NCI-H1930 (cell line): ENCODE measurements at regions not wholly inside any gene's neighbourhood (a gene's known extent, or its start where the extent isn't known, plus 50 kb on each side); places are given as distances from the start of the nearest gene placed in this dataset.
A peak's percentile ranks its signal among the peaks of the same experiment; 100 is the strongest.

Experiments used
- DNase-seq, 2 experiments: peaks; one replicate each; lab custom pipeline; 2025; lab: John Stamatoyannopoulos, UW

DNA sequence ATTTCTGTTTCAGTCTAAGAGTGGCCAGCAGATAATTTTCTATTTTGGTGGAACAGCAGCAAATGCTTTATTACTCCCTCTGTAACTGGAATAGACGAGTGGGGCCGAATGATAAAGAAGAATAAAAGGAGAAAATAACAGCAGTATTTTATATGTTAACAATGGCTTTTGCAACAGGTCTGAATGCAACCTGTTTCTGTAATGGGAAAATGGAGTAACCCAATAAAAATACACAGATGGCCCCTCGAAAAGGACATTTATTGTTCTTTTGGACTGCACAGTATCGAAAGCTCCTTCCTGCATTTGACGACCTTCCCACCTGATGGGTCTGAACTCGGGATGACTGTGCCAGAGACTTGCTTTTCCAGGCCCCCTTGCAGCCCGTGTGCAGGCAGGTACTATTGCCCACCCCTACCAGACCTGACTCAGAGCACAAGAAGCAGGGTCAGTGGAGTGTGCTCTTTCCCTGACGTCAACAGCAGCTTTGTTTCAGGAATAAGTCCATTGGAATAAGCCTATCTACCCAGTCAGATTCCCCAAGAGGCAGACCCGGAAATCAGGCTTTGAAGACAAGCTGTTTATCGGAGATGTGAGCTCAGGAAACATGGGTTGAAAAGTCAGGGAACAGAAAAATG lies 306.5 kb upstream of the NEBL start:
- no peak for DNase-seq

DNA sequence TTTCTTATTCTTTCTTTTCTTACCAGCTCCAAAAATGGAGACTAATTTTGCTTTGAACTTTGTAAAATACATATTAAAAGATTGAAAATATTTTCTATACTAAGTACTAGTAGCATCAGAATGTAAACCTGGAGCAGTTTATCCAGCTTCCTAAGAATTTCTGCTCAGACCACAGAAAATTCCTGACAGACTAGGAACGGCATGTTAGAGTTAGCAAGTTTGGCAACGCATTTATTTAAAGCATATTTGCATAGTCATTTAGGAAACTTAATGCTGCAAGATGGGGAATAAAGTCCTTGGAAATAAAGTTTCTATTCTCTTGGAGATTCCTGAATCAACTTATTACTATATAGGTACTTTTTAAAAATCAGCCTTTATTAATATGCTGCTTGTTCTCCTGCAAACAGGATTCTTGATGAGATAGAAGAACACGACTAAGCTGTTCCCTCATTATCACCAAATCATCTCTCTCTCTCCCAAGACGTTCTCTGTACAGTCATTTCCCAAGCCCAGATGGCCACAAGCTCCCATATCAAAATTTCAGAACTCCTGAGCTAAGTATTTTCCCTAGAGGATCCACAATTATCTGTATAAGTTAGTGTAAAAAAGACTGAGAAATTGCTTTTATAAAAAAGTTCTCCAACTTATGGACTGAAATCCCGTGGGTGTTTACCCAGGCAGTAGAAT lies 305.8 kb upstream of the NEBL start:
- DNase-seq, result no peak

DNA sequence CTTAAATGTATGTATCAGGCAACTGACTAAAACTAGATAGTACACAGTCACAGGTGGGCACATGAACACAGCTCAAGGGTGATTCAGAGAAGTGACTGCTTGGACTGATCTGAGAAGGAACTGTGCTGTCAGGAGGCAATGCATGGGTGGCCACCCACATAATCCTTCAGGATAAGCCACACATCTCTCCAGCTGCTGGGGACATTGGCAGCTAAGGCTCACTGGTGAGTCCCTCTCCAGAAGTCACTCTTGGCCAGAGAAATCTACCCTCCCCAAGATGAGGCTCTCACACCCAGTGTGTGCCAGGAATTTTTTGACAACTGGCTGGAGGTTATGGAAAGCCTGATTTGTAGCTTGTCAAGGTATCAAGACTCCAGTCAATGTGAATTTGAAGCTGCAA lies 302.4 kb upstream of the NEBL start:
- DNase-seq, result no peak

DNA sequence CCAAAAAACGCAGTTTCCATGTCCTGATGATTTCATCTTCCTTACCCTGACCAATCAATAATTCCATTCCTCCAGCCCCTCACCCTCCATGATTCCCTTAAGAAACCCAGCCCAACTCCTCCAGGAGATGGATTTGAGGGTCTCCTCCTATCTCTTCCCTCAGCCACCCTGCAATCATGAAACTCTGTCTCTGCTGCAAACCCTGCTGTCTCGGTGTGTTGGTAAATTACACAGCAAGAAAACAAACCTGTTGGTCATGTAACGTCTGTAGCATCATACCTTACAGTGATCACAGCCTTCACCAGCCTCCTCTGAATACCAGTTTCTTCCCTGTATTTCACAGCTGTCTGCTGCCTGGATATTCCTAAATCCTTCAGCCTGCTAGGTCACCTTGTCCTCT lies 300.7 kb upstream of the NEBL start:
- no peak for DNase-seq

DNA sequence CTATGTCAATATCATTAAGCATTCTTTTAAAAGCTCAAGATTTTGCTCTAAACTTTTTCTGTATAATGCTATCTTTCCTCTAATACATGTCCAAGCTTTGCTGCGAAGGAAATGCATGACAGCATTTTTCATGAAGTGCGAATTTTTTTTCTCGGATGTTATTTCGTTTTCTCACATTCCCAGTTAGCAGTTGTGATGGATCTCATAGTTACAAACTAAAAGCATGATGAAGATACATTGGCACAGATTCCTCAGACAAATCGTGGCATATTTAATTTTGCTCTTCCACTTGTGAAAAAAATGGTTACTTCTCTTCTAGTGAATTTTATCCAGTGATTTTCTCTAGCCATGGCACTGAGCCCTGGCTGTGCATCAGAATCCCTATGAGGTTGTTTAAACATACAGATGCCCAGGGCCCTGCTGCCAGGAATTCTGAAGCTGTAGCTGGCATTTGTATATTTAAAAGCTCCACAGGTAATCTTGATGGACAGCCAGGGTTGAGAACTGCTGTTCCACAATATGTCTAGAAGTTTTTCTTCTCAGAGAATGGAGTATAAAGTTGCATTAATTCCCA lies 299.8 kb upstream of the NEBL start:
- DNase-seq, result no peak

DNA sequence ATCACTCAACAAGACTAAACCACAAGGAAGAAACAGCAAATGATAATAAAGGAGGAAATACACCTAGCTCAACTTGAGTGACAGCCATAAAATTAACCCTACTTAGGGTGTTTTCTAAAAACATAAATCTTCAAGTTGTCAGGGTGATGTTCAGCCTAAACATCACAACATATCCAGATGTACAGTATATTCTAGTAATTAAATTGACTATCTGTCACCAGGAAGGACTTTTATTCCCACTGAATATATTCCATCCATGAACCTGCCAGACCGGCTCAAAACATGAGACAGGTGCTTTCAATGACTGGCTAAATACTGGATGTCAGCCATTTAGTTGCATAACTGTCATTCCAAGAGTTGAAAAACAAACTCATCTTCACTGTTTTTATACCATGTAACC lies 298.1 kb upstream of the NEBL start:
- no peak for DNase-seq

DNA sequence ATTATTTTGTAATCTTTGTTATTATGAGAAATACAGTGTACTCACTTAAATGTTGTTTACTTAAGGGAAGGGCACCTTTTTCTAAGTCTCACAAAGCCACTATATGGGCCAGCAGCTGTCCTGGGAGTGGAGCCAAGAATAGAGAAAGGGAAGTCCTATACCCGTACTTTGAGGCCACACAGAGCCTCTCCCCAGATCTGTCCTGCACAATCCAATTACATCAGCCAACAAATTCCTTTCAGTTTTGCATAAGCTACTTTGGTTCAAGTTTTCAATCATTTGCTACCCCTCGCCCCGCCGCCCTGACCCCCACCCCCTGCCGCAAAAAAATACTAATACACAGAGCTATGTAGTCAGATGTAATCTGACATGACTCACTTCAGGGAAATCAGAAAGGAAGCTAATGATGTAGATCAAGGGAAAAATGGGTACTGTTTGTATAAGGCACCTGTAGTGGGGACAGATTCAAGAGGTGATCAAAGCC lies 297.4 kb upstream of the NEBL start:
- DNase-seq, result no peak

DNA sequence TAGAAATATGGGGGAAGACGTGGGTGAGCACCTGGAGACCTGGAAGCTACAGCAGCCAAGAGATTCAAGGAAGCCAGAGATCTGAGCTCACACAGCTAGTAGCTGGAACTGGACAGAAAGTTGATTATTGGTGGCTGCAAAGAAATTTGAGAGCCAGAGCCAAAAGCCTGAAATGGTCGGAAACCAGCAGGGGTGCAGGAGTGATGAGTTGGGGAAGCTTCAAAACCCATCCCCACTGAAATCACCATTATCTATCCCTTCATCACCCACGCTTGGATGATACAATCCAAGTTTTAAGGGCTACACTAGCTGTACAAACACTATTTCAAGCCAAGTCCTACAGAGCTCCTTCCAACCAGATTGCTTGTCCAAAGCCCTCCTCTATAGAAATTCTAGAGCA lies 296.1 kb upstream of the NEBL start:
- no peak for DNase-seq

DNA sequence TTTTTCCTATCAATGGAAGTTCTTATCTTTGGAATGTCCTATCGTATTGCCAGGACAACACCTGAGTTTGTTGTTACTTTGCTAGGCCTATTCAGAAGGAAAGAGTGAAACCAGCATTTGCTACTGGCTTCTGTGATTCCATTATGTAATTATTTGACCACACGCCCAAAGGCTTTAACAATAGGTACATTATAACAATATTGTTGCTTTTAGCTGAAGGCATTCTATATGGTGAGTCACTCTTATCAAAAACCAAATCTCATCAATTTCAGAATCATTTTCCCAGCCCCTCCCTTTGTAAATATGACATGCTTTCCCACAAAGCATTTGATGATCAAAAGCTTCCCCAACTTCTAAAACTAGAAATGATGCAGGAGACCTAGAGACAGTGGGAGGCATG lies 294.4 kb upstream of the NEBL start:
- DNase-seq, result no peak

DNA sequence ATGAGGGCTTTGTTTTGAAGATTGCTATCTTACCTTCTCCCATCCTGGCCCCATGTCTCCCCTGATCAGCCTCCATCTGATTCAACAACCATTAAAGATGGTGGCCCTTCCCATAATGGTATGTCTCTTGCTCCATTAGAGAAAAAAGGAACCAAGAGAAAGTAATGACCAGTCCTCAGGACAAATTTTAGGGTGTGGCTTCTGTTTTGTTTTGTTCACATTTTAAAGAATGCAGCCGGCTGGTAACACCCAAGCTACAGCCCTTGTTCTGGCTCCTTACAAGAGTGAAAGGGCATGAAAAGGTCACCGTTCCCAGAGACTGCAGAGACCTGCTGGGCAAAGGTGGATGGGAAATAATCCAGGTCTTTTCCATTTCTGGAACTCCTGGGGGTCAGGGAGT lies 287.9 kb upstream of the NEBL start:
- no peak for DNase-seq

DNA sequence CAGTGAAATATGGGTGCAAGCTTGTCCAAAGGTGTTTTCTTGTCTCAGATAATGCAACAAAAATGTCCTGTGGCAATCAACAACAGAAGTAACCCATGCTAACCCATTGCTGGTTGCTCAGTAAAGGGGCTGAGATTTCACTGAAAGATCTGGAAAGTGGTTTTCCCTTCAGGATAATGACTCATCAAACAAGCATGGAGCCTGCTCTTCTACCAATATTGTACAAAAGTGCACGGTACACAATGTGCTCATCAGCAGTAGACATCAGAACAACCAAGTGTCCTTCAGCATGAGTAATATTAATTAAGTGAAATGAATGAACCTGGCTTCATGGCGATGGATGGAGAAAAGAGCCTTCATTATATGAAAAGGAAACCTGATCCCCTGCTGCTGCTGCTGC lies 287.1 kb upstream of the NEBL start:
- DNase-seq, result peak in 1 of 2 experiments; percentile 13

DNA sequence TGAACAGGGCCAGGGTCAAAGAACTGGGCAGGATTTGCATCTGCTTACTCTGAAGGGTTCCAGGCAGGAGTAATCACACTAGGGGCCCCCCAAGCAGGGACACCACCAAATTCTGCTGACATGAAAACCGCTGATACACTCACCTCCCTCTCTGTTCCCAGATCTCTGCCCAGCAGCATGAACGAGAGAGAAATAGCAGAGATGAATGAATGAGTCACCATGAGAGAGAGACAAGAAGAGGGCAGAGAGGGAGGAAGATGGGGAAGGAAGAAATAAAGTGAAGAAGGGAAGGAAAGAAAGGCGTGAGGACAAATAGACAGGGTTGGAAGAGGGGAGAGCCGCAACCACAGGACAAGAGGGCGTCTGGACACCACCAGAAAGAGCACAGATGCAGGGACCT lies 285.9 kb upstream of the NEBL start:
- DNase-seq, result no peak

DNA sequence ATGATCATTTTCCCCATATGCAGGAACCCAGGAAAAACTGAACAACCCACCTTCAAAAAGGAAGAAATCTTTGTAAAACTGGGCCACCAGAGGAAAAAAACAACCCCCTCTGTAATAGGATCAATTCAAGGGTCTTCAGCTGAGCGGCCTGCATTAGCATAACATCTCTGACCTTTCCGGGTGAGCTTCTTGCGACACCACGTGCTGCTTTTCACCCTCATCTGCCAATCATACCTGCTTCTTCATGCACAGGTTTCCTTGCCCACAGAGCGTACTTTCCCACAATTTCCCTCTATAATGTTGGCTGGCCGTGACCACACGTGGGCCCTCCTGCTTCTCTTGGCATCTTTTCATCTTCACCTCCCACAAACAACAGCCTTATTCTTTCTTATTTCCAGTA lies 284.3 kb upstream of the NEBL start:
- no peak for DNase-seq

DNA sequence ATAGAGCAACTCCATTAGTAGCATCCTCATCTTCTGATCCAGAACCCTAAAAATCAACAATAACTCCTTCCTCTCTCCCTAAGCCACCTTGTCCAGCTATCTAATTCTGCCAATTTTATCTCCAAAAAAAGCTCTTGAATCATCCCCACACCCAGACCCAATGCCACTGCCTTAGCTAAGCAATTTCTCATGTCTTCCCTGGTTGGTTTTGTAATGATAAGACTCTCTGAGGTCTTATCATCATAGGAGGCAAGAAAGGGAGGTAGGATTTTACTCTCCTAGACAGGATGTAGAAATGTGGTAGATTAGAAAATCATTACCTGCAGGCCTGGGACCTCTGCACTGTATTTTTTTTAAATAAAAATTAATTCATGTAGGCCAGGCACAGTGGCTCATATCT lies 283.5 kb upstream of the NEBL start:
- DNase-seq, result no peak

DNA sequence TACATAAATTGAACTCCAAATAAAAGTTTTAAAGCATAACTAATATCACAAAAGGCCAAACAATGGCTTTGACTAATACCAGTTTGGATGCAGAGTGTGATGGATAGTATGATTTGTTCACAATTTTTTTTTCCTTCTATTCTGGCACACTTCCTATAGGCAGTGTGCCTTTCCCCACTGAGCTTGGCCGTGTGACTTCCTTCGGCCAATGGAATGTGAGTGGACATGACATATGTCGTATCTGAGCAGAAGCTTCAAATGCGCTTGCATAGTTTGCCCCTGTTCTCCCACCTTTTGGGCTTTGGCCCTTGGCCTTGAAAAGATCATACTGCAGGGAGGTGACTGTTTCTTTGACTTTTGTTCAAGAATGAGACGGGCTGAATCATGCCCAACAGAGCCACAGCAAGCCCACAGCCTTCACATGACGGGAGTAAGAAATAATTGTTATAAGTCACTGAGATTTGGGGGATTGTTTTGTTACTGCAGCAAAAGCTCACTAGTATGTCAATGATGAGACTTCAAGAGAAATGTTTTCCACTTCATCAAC lies 279.9 kb upstream of the NEBL start:
- no peak for DNase-seq

DNA sequence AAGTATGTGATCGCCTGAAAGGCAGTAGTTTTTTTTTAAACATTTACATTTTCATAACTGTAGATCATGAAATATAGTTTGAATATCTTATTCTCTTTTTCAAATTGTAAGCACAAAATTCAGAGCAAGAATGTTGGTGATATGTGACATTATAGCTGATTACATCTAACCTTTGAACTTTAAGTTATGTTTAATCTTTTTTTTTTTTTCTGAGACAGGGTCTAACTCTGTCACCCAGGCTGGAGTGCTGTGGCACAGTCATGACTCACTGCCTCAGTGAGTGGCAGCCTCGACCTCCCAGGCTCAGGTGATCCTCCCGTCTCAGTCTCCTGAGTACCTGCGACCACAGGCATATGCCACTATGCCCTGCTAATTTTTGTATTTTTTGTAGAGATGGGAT lies 278.7 kb upstream of the NEBL start:
- DNase-seq, result no peak

DNA sequence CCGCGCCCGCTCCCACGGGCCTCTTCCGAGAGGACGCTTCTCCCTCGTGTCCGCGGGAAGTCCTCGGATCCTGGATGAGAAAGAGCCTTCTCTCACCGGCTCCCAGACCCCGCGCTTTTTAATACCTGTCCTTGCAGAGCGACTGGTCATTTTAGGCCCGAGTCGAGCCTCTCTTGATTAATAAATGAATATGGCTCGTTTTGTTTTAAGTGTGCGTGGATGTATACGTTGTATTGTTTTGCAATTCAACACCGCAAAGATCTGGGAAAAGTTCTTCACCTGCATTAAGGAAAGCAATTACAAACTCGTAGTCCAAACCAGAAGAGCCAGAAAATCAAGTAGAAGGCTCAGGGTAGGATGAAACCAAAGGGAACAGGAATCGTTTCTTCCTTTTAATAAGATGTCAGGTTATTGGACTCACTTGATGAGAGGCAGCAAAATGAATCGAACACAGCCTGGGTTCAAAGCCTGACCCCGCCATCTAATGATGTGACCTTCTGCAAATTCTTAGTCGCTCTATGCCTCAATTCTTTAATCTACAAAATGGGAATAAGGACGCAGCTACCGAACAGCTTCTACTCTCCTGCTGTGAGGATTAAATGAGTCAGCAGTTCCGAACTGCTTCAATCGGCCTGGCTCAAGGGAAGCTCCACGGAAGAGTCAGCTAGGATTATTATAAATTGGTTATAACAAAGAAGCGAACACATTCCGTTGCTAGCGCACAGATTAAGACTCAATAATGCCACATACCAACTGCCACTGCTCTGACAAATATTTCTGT lies 277.8 kb upstream of the NEBL start:
- no peak for DNase-seq

DNA sequence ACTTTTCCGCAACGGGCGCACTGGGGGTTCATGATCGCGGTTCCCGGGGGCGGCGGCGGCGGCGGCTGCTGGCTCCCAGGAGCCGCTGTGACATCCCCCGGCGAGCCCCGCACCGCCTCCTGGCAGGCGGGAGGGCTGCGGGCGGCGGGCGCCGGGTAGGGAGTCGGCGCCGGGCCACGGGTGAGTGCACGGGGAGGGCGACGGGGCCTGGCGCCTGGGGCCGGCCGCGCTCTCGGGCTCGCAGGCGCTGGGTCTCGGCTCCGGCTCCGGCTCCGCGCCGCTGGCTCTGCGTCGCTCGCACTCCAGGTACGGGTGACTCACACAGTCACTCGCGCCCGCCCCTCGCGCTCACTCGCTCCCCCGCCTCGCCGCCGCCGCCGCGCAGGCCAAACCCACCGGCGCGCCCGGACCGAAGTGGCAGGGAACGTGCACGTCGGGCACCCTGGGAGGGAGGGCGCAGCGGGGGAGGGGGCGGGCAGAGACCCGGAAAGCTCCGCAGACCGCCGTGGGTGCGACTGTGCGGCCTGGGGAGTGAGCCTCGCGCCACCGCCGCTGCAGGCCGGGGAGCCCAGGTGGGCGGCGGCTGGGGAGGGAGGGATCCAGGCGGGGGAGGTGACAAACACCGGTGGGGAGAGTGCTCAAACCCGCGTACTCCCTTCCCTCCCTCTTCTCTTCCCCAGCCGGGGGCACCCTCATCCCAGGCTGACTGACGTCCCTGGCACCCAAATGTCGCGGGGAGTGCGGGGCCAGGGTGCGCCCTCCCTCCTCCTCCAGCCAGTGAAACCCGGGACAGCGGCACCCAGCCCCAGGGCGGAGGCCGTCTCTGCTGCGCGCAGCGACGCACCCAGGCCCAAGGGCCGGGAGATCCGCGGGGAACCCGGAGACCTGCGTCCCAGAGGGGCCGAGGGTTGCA lies 276.9 kb upstream of the NEBL start:
- DNase-seq, result peak in 1 of 2 experiments; percentile 2

DNA sequence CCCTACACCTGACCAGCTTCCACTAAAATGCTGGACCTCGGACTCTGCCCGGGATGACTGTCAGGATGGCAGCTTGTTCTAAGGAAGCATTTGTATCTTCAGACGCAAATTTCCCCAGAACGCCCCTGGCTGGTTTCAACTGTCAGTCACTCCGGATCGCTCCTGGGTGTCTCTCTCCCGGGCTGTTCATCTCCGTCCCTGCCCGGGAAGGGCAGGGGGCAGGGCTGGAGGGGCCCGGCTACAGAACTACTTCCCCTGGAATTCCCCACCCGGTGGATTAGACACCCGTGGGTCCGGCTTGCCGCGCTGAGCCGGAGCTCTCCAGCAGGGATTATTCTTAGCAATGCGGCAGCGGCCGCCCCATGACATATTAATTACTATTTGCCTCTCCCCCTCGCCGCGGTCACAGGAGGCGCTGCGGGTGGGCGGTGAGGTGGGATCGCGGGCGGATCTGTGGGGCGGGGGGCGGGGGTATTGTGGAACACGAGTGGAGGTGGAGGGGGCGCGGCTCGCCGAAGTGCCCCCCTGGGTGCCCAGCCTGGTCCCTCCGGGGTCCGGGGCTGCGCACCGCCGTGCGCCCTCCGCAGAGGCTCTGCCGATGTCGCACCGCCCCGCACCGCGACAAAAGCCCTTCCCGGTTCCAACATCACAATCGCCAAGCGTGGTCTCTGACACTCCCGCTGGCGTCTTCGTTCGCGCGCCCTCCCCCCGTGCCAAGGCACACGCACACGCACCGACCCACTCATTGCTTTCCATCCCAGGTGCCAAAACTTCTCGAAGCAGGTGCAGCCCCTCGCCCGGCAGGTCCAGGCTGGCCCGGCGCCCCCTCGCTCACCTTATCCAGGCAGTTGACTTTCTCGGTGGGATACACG lies 276.1 kb upstream of the NEBL start:
- DNase-seq, result no peak

DNA sequence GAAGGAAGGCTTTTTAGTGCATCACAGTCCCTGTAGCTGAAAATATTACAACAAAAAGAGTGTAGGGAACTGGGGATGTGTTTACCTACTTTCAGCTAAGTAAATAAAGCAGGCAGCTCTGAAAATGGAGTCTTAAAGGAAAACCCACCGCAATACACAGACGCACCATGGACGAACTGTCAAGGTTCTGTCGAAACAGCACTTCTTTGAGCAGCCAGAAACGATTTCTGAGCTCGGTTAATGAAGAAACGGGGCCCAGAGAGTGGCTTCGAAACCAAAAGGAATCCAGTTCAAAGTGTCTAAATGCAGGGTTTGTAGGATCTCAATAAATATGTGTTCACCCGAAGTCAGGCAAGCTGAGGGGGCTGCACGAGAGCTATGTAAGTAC lies 275.4 kb upstream of the NEBL start:
- no peak for DNase-seq
